HG03064 (cell line): ENCODE measurements at regions not wholly inside any gene's neighbourhood (a gene's known extent, or its start where the extent isn't known, plus 50 kb on each side); places are given as distances from the start of the nearest gene placed in this dataset.

Experiments
- ATAC-seq: cut with Tn5 transposase; IDR thresholded peaks from one replicate; pipeline ENCODE4 v1.9.1; 2021; ENCODE audit warnings: low read depth; ENCODE audit not compliant: unreplicated experiment

DNA sequence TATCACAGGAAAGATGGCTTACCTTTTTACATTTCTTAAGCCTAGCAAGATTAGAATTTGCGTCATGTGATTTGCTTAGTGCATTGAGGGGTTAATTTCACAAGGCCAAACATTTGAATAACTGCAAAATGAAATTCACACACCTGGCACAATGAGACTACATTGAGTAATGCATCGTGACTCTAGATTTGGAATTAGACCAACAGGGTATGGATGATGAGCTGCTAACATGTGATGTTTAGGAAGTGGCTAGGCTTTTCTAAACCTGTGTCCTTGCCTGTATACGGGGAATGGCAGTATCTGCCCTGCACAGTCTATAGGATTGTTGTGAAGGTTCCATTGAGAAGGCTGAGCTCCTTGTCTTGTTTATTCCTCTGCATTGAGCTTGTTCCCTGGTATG is 160.1 kb downstream of the MFSD1 start:
- ATAC-seq: no peak

DNA sequence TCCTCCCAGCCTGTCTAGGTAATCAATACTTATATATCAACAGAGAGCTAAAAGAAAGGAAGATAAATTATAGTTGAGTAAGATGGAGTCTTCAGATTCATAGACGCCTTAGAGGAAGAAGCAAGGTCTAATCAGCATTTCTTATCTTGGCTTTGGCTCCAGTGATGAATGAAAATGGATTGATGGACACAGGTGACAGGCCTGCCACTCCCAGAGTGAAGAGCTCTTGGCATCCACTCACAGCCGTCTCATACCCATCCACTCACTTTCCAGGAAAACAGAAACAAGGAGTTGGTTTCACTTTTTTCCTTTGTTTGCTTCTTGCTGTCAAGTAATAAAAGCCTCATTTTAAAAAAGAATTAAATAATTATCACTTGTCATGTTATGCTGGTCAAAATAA is 168.2 kb downstream of the MFSD1 start:
- ATAC-seq: no peak

DNA sequence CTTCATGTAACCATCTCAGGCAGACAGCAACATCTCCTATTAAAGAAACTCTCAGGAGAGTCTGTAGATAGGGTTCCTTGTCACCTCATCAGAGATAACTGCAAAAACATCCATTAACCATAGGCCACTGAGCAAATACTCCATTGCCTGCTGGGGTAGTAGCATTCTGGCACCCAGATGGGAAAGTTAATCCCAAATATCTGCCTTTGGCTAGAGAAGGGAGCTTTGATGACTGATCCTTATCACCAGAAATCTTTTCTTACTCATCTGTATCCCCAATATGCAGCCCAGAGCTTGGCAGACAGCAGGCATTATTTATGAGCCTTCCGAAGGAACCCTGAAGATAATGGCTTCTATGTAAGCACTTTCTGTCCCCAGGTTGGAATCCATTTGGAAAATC is 173.1 kb downstream of the MFSD1 start:
- ATAC-seq: no peak

DNA sequence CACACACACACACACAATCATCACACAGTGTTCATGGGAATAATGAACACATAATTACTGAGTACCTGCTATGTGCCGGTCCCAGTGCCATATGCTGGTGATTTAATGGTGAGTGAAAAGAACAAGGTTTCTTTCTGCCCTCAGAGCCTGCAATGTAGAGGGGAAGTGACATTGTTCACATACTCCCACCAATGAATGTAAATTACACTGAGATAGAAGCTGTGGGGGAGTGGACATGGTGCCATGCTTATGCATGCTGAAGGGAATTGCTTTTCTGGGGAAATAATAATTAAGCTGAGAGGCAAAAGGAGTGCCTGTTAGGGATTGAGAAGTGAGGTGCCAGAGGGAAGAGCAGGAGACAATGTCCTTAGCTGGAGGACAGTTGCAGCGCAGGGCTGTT is 175.1 kb downstream of the MFSD1 start:
- no peak for ATAC-seq

DNA sequence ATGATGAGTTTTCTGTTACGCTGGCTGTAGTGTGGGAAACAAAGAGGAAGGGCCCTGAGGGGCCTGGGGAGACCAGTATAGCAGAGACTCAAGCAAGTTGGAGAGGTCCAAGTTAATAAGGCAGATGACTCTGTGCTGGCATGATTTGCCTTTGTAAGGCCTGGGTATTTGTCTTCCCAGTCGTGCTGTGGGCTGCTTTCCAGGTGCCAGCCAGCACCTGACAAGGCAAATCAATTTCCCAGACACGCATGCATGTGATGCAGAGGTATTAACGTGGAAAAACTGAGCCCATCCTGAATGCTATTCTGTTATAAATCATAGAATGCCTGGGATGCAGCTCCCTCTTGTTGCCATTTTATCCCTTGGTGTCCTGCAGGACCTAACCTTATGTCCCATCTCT is 175.6 kb downstream of the MFSD1 start:
- ATAC-seq: no peak

DNA sequence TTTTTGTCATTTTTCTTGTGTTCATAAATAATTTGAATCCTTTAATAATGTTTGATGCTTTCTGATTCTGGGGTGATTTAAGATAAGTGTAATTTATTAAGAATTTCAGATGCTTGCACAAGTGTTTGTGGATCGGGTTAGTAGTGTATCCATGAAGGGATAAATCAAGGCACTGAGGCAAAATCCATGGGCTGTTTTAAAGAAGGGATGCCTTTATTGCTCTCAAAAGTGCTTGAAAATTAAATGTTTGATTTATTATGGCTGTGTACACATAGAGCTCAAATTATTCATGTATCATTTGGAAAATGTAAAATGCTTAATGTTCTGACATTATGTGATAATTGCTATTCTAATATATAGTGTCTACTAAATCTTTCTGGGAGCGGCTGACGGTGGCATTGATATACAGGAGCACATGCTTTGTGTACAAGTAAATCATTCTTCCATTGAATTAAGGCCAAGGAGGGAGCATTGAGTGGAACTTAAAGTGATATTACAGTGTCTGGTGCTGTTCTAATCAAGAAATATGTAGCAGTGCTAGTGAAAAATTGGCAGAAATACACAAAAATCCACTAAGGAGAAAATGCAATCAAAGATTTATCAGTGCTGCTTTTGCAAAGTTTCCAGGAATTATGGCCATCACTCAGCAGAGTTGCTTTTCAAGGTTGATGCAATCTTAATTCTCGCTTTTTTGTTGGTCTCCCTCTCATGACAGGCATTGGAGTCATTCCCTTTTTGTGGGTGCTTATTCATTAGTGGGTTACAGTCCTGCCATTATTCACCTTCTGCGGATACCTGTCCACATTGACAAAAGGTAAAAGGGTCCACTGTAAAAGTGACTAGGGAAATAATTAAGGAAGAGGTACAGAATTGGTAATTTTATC is 181.6 kb downstream of the MFSD1 start:
- ATAC-seq: no peak

DNA sequence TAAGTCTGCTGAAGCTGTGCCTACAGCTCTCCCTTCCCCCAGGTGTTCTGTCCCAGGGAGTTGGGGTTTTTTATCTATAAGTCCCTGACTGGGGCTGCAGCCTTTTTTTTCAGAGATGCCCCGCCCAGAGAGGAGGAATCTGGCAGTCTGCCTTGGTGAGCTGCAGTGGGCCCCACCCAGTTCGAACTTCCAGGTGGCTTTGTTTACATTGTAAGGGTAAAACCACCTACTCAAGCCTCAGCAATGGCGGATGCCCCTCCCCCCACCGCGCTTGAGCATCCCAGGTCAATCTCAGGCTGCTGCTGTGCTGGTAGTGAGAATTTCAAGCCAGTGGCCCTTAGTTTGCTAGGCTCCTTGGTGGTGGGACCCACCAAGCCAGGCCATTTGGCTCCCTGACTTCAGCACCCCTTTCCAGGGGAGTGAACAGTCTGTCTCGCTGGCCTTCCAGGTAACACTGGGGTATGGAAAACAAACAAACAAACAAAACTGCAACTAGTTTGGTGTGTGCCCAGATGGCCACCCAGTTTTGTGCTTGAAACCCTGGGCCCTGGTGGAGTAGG is 189.4 kb downstream of the MFSD1 start:
- ATAC-seq: no peak

DNA sequence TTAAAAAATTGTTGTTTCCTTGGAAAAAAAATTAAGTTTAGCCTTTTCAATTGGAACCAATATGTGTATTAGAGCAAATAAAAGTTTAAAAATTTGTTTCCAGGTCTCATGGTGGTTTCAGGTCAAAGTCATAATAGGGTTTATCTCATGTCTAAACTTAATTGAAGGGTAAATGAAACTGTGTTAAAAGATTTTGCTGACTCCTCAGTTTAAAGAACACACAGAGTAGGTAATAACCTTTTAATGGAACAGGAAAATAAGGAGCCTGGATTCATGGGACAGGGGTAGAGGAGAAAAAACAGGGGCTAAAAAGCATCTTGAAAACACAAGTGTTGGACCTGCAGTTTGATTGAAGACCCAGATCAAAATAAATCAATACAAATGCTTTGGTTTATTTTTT is 190.6 kb downstream of the MFSD1 start:
- no peak for ATAC-seq

DNA sequence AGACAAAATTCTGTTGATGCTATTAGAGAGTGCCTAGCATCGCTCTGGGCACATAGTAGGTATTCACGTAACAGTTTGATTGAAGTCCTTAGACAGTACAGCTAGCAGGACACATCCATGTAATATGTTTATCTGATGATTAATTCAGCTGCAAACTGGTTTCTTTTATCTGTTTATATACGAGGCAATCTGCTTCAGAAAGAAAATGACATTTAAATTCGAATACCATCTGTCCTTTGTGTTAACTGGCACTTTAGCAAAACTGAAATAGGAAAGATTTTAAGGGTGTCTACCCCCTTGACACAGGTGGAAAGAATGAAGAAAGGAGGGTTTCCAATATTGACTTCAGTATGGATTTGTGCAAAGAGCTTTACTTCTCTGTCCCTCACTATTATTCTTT is 192.5 kb downstream of the MFSD1 start:
- no peak for ATAC-seq

DNA sequence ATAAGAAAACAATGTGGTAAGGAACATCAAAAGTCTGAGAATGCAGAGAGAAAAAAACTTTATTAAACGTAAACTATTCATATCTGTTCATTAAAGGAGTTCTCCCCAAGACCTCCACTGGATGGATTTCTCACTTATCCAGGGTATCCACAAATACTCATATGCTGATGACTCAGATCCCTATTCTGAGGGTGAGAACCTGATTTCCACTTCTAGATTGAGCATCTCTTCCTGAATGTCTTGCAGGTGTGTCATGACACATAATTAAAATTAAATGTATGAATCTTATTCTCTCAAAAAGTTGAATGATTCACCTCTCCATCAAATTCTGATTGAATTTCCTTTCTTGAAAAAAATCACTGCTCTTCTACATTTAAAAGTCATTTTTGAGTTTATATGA is 199.9 kb downstream of the MFSD1 start:
- no peak for ATAC-seq

DNA sequence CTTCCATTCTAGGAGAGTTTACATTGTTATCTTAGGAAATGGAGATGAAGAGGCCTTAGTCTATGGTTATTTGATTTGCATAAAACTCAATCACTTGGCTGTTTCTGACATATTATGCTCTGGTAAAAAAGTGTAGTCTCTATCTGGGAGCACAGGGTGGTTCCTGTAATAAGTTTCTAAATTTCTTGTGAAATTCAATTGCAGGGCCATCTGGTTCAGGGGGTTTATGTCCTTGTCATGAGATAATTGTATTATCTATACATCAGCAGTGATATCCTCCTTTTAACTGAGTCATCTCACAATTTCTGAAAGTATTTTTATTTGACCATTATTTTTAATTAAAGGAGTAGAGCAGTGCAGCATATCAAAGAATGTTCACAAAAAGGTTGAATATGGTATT is 203.3 kb downstream of the MFSD1 start:
- no peak for ATAC-seq

DNA sequence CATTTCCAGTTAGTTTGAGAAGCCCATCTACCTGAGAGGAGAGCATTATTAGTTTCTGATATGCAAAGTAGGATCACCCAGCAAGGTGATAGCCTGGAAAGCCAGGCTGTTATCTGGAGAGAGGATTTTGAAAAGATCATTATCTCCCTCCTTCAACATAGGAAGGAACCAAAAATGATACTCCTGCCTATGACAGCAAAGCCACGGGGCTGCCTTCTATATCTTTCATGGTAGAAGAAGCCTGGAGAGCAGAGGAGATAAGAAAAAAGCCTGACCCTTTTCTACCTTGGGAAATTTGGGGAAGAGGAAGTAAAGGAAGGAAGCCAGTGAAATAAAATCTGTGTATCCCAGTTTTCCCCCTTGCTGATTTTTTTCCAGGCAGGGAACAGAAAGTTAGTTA is 205.5 kb downstream of the MFSD1 start:
- no peak for ATAC-seq

DNA sequence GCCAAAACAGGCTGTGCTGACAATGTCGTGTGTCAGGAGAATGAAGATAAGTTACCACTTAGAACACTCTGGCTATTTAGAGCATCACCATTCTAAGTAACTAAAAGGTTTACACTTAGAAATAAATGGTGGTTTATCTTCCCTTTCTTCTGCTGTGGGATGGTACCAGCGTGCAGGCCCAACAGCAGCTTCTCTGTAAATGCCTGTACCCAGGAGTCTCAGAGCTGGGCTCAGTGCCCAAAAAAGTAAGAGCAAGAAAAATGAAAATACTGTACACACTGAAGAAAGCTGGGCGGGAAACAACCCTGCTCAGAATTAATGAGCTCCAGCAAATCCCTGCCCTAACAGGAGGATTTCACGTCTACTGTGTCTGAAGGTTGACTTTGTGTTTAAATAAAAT is 206.5 kb downstream of the MFSD1 start:
- no peak for ATAC-seq

DNA sequence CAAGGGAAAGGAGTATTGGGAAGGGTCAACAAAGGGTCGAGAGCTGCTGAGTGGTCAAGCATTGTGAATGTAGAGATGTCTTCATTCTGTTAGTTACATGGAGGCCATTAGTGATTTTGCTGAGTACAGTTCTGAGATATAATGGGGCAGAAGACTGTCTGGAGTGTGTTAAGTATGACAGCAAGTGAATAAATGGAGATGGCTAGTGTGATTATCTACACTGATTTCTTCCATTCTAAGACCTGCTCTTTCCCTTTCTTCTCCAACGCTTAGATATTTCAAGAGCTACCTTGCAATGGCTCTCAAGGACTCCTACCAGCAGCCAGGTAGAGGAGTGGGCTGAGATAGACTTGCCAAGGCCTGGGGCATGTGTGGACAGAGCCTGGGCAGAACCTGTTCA is 216.5 kb downstream of the MFSD1 start:
- ATAC-seq: no peak

DNA sequence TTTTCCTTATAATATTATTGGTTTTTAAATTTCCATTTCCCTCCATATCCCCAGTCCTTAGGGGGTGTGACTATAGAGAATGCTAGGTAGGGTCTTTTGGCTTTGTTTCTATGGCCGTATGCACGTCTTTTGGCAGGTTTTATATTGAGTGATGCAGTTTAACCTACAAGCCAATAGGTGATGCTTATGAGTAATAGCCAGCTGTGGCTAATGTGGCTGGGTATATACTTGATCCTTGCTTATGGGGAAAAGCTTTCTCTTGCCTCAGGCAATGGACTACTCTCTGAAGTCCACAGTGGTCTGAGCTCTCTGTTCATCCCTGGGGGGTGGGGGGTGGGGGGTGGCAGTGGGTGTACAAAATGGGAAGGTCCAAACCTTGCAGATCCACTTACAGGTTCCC is 223.9 kb downstream of the MFSD1 start:
- ATAC-seq: no peak

DNA sequence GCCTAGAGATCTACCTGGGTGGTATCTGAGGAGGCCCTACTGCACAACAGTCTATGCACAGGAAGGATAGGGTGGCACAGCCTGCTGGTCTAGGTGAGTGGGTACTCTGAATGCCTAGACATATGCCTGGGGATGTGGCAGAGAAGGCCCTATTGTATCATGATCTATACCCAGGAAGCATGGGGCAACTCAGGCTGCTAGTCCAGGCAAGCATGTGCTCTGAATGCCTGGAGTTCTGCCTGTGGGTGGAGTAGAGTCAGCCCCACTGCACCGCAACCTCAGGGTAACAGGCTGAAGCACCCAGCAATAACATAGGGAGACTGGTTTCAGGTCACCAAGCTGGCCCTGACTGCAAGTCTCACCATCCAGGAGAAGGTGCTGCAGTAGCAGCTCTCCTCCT is 224.7 kb downstream of the MFSD1 start:
- ATAC-seq: no peak

DNA sequence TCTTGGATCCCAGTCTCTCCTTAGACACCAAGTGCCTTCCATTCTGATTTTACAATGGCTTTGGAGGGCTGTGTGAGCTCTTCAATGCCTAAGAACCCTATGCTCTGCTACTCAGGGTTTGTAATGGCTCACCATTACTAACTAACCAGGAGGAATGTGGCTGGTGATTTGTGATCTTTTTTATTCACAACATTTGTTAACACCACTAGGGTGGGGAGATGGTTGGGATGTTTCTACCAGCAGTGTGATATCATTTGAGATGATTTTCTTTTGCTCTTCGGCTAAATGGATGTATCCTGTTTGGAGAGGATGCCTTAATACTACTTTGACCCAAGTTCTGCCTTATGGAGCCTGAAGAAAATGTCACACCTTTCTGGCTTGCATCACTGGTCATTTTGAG is 226.9 kb downstream of the MFSD1 start:
- no peak for ATAC-seq

DNA sequence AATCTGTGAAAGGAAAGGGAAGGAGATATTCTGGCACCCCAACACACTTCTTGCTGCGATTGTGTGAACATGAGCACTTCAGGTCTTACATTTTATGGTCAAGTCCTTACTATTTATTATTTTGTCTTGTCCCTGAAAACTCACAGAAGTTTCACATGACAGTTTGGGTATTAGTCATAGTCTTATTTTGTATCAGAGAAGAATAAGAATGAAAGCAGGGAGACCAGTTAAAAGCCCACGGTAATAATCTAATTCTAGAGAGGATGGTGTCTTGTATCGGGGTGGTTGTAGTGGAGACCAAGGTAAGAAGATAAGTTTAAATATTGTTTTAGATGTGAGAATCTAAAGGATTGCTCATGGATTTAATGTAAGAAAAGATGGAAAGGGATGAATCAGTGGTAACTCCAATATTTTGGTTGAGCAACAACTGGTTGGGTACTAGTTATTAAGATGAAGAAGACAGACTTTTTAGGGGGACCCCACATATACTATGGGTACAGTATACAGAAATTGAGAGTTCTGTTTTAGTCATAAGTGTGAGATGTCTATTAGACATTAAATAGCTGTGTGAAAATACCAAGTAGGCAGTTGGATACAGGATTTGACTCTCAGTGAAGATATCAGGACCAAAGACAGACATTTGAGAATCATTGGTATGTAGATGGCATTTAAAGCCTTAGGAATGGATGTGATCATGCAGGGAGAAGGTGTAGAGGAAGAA is 227.6 kb downstream of the MFSD1 start:
- no peak for ATAC-seq

DNA sequence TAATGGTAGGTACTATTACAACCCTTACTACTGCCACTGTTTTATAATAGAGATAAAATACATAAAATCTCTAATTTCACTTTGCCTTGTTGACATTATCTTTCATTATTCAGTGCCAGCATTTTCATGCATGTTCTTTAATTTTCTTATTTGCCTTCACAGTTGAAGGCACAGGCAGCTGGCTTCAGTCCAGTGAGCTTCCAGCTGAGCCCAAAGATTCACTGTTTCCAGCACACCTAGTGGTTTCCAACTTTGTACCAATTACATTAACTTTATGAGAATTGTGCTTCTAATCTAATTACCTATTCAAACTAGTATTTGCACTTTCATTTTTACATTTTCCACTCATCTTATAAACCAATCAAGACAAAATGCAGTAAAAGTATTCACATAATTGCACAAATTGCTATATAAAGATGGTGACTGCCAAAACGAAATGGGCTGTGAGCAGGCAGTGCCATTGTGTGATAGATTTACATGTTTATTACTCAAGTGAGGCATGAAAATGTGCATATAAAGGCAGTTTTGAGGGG is 228.3 kb downstream of the MFSD1 start:
- ATAC-seq: no peak

DNA sequence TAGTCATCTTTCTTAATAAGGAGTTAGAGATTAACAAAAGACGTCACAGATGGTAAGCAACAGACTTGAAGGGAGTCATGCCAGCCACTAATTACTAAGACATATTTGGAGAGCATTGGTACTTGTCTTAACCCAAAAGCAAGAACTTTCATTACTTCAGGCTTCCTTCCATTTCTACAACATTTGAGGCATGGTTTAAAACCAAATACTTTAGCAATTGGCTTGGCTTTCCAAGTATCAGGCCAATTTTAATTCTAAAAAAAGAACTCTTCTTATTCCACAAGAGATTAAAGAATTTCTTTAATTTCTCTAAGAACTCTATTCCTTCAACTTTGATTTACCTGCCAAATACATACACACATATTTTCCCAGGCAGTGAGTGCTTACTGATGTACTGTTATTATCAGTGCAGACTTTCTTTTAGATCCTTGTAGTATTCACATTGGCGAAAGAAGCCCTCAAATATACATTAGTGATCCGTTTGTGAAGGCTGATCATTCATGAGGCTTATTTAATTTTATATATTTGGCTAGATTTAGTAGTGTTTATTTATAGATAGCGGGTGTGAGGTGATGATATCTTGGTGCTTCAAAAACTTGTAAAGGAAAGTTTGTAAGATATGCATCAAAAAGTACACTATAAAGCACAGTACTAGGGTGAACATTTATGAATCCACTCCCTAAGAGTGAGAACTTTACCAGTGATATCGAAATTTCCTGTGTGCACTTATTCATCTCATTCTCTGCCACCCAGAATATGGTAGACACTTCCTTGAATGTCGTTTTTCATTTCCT is 229.2 kb downstream of the MFSD1 start:
- ATAC-seq: no peak

DNA sequence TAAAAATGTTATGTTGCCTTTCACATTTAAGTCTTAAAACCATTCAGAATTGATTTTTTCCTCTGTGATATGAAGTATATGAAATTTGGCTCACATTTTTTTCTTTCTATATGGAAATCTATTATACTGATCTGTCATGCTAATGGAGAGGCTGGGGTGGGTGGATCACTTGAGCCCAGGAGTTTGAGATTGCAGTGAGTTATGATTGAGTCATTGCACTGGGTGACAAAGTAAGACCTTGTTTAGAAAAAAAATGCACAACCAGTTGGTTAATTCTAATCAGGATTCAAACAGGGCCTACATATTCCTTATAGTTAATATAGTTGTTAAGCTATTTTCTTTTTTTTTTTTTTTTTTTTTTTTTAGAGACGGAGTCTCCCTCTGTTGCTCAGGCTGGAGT is 230.5 kb downstream of the MFSD1 start:
- no peak for ATAC-seq
